KMS-11 (cell line): ENCODE measurements at regions not wholly inside any gene's neighbourhood (a gene's known extent, or its start where the extent isn't known, plus 50 kb on each side); places are given as distances from the start of the nearest gene placed in this dataset.

Experiments used
- H2AFZ ChIP-seq: fragments of 200-600 bp; sonication (generic); 2 replicates; pipeline ENCODE4 v1.6.1; 2016; ENCODE audit warnings: antibody characterized with exemption, mixed run types, low read depth
- H3K27ac ChIP-seq: fragments of 200-600 bp; sonication (generic); 2 replicates; pipeline ENCODE4 v1.6.1; 2016; ENCODE audit warnings: mild to moderate bottlenecking, mixed run types
- H3K27me3 ChIP-seq: fragments of 200-600 bp; sonication (generic); 2 replicates; pipeline ENCODE4 v1.6.1; 2017; ENCODE audit warnings: mild to moderate bottlenecking, low read depth, mixed run types, moderate library complexity; ENCODE audit not compliant: insufficient read depth
- H3K36me3 ChIP-seq: fragments of 200-600 bp; sonication (generic); 2 replicates; pipeline ENCODE4 v1.6.1; 2017; ENCODE audit warnings: mild to moderate bottlenecking, mixed run types; ENCODE audit not compliant: insufficient read depth
- H3K4me1 ChIP-seq: fragments of 200-600 bp; sonication (generic); 2 replicates; pipeline ENCODE4 v1.6.1; 2016; ENCODE audit warnings: mild to moderate bottlenecking, low read depth, mixed run types; ENCODE audit not compliant: poor library complexity, severe bottlenecking
- H3K4me2 ChIP-seq: fragments of 200-600 bp; sonication (generic); 2 replicates; pipeline ENCODE4 v1.7.0; 2016; ENCODE audit warnings: mild to moderate bottlenecking, mixed run types
- H3K4me3 ChIP-seq: fragments of 200-600 bp; sonication (generic); IDR thresholded peaks from 2 replicates; pipeline ENCODE4 v1.6.1; 2017; ENCODE audit warnings: low read depth, low read length, mixed read lengths; ENCODE audit not compliant: insufficient read depth
- H3K79me2 ChIP-seq: fragments of 200-600 bp; sonication (generic); 2 replicates; pipeline ENCODE4 v1.6.1; 2016; ENCODE audit warnings: low read depth, mixed run types; ENCODE audit not compliant: insufficient read depth
- H3K9ac ChIP-seq: fragments of 200-600 bp; sonication (generic); 2 replicates; pipeline ENCODE4 v1.6.1; 2016; ENCODE audit warnings: mild to moderate bottlenecking, mixed run types
- H4K20me1 ChIP-seq: fragments of 200-600 bp; sonication (generic); 2 replicates; pipeline ENCODE4 v1.6.1; 2016; ENCODE audit warnings: mild to moderate bottlenecking, mixed run types; ENCODE audit not compliant: insufficient read depth
- TF ChIP-seq, protein P1 (sequence below): fragments of 200-600 bp; sonication (generic); conservative IDR thresholded peaks from 2 replicates; pipeline ENCODE4 v1.6.1; 2017; ENCODE audit warnings: low read depth, mild to moderate bottlenecking, antibody characterized with exemption, low read length, moderate library complexity, mixed read lengths

DNA sequence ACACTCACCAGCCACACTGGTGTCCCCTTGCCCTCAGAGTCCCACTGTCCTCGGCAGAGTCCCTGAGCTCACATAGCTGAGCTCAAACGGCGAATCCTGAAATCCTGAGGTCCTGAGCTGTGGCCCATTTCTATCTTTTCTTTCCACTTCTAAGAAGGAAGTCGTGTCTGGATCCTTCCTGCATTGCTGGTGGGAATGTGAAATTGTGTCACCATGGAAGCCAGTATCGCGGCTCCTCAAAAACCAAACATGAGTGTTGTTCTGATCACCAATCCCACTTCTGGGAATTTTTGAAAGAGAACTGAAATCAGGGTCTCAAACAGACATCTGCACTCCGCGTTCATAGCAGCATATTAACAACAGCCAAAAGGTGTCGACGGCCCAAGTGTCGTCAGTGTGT lies 244.7 kb downstream of the EIPR1 start:
- Histone ChIP-seq H3K79me2 (no peaks in the 10 kb centered on the region), H3K4me1 (peaks cover 19% of the 10 kb centered on the region), H3K4me3 (no peak overlapping the region), H2AFZ (no peak overlapping the region), H3K27me3 (no peaks in the 10 kb centered on the region), H3K36me3 (no peaks in the 10 kb centered on the region), H3K27ac (no peak overlapping the region), H3K9ac (no peak overlapping the region), H4K20me1 (no peaks in the 10 kb centered on the region), H3K4me2 (no peak overlapping the region)
- TF ChIP-seq, protein P1, sequence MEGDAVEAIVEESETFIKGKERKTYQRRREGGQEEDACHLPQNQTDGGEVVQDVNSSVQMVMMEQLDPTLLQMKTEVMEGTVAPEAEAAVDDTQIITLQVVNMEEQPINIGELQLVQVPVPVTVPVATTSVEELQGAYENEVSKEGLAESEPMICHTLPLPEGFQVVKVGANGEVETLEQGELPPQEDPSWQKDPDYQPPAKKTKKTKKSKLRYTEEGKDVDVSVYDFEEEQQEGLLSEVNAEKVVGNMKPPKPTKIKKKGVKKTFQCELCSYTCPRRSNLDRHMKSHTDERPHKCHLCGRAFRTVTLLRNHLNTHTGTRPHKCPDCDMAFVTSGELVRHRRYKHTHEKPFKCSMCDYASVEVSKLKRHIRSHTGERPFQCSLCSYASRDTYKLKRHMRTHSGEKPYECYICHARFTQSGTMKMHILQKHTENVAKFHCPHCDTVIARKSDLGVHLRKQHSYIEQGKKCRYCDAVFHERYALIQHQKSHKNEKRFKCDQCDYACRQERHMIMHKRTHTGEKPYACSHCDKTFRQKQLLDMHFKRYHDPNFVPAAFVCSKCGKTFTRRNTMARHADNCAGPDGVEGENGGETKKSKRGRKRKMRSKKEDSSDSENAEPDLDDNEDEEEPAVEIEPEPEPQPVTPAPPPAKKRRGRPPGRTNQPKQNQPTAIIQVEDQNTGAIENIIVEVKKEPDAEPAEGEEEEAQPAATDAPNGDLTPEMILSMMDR, result no peak

DNA sequence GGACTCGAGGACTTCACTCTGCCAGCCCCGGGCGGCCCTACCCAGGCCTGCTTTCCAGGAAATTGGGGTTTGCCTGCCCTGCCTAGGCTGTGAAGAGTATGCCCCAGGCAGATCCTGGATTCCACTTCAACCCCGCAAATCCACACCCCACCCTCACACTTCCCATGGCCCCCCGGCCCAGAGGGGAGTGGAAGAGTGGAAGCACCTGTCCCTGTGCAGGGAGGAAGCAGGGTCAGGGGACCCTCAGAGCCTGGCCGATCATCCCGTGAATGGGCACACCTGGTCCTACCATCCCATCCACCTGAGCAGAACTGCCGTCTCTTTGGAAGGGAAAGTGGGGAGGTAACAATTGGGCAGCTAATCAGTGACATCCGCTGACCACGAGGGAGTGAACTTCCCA lies 245.2 kb downstream of the EIPR1 start:
- H3K79me2 ChIP-seq, result no peaks in the 10 kb centered on the region
- H3K36me3 ChIP-seq, result no peaks in the 10 kb centered on the region
- no peak overlapping the region for H3K9ac ChIP-seq
- H2AFZ ChIP-seq, result no peak overlapping the region
- no peaks in the 10 kb centered on the region for H4K20me1 ChIP-seq
- H3K4me3 ChIP-seq, result no peak overlapping the region
- H3K27ac ChIP-seq, result no peak overlapping the region
- peaks cover 19% of the 10 kb centered on the region for H3K4me1 ChIP-seq
- TF ChIP-seq, protein P1, result no peak
- no peak overlapping the region for H3K4me2 ChIP-seq
- no peaks in the 10 kb centered on the region for H3K27me3 ChIP-seq

DNA sequence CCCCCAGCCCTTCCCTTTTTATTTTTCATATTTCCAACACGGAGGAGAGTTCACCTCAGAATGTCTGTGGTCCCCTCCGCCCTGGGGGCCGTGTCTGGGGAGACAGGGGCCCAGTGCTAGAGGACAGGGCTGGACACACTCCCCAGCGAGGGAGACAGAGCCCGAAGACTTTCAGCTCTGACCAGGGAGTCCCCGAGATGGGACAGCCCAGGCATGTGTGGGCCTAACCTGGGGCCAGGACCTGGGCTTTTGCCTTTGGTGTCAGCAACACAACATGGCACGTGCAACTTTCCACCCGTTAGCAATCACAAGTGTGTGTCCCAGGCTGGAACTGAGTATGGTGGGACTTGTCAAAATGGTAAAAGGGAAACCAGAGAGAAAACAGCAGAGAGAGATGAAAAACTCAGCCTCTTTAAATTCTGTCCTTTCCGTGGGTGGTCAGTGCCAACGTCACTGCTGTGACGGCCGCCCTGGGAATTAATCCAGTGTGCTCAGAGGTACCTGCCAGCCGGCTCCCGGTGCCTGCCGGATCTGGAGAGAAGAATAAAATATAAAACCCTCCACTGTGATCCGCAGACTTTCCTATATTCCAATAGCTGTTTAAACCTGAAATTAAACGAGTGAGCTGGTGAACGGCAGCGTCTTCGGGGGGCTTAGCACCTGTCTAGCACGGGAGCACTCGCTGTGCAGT lies 245.8 kb downstream of the EIPR1 start:
- no peaks in the 10 kb centered on the region for H3K79me2 ChIP-seq
- no peaks in the 10 kb centered on the region for H3K36me3 ChIP-seq
- no peak overlapping the region for H3K9ac ChIP-seq
- no peak overlapping the region for H3K27ac ChIP-seq
- no peaks in the 10 kb centered on the region for H4K20me1 ChIP-seq
- no peak overlapping the region for H3K4me2 ChIP-seq
- H3K4me1 ChIP-seq, result peaks cover 19% of the 10 kb centered on the region
- TF ChIP-seq, protein P1, result no peak
- H3K4me3 ChIP-seq, result no peak overlapping the region
- H2AFZ ChIP-seq, result no peak overlapping the region
- H3K27me3 ChIP-seq, result no peaks in the 10 kb centered on the region

DNA sequence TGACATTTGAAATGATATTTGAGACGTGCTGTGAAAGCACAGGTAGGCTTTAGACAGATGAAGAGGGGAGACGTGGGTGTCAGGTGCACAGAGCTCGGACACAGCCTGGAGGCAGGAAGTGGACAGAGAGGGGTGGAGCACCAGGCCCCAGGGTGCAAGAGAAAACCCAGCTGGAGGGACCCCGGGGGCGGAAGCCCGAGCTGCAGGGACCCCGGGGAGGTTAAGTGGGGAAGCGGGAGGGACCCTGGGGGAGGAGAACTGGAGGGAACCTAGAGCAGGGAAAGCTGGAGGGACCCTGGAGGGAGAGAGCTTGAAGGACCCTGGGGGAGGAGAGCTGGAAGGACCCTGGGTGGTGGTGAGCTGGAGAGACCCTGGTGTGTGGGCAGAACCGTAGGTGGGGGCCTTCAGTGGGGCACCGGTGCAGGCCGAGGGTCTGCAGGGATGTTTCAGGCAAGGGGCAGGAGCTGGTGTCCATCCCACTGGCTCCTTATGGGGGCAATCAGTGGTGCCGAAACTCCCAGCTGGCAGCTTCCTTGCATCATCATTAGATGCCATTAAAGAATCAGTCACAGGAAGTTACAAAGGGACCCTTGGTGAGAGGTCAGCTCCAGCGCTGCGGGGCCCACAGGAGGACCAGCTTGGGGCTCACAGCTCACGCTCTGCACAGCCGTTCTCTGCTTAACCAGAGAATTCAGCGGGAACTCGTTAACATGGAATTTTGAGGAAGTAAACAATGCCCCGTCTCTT lies 246.6 kb downstream of the EIPR1 start:
- Histone ChIP-seq H2AFZ (no peak overlapping the region), H3K9ac (no peak overlapping the region), H3K4me2 (no peak overlapping the region), H3K79me2 (no peaks in the 10 kb centered on the region), H3K4me1 (peaks cover 19% of the 10 kb centered on the region), H4K20me1 (no peaks in the 10 kb centered on the region), H3K36me3 (no peaks in the 10 kb centered on the region), H3K4me3 (no peak overlapping the region), H3K27me3 (no peaks in the 10 kb centered on the region), H3K27ac (no peak overlapping the region)
- TF ChIP-seq, protein P1, result no peak
